ENCODE measurements at regions not wholly inside any gene's neighbourhood (a gene's known extent, or its start where the extent isn't known, plus 50 kb on each side); places are given as distances from the start of the nearest gene placed in this dataset.
A peak's percentile ranks its signal among the peaks of the same experiment; 100 is the strongest.

DNA sequence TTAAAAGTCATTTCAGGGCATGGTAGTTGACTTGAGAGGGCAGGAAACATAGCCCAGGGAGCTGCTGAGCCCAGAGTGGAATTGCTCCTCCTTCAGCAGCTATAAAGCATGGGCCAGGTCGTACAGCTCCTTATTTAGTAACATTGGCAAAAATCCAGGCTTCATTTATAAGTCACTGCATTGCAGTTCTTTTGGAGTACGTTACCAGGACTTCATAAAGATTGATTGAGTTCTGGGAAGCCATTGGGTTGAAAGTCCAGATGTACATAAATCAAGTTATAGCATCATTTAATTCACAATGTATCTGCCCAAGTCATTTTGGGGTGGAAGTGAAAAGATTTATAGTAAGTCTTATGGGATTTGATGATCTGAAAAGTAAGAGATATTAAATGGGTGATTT is 53.0 kb upstream of the ANKEF1 start:
- DNase-seq: peak; percentile 69

DNA sequence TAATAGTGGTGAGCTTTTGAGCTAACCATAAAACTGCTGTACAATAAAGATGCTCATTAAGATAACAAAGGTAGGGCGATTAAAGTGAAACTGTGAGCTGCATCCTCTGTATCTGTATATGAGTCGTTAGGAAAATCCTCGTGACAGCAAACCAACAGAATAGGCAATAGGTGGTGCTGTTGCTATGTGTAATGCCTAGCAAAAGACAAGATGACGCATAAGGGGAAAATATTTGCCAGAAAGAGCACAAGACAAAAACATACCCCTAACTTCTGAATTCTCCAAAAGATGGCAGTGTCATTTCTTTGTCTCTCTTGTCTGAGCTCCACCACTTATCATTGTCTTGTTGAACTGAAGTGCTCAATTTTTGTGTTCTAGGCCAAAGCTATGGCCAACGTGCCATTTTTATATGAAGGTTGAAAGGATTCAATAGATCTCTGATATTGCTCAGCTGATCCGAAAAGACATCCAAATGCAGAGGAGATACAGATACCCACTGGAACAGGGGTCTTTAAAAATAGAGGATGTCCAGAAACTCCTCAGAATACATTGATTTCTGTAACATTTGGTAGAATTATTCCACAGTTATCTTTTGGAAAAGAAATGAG is 56.3 kb upstream of the ANKEF1 start:
- peak; percentile 89 for DNase-seq

DNA sequence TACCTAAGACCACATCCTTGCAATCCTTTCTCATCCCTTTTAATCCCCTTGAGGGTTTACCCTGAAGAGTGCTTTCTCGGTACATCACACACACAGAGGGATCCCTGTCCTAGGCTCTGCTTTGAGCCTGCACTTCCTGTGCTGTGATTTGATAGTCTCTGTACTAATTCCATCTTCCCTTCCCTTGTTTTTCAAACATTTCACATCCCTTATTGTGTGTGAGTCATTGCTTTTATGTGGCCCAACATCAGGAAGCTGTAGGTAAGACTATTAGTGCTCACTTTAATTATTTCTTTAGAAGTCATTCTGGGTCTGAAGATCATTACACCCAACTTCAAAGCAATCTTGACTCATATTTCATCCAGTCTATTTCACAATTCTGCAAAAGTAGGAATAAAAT is 57.2 kb upstream of the ANKEF1 start:
- DNase-seq: no peak

DNA sequence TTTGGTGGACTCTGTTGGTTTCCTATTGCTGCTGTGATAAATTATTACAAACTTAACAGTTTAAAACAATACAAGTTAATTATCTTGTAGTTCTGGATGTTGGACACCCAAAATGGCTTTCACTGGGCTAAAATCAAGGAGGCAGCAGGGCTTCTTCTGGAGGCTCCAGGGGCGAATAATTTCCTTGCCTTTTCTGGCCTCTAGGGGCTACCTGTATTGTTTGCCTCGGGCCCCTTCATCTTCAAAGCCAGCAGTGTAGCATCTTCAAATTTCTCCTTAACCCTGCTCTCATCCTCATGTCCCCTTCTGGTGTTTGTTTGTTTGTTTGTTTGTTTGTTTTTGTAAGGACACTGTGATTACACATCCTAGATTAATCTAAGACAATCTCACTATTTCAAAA is 60.5 kb upstream of the ANKEF1 start:
- DNase-seq: no peak

DNA sequence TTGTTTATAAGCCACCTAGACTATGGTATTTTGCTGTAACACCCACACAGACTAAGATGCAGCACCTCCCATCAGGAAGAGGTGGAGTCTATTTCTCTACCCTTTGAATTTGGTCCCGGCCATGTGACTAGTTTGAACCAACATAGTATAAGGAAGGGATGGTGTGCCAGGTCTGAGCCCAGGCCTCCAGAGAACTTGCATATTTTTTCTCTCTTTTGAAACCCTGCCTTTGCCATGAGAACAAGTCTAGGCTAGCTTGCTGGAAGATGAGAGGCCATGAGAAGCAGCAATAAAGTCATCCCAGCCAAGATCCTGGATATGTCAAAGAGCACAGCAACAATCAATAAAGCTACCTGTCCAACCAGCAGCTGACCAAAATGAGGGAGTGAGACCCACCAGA is 63.0 kb upstream of the ANKEF1 start:
- DNase-seq: no peak

DNA sequence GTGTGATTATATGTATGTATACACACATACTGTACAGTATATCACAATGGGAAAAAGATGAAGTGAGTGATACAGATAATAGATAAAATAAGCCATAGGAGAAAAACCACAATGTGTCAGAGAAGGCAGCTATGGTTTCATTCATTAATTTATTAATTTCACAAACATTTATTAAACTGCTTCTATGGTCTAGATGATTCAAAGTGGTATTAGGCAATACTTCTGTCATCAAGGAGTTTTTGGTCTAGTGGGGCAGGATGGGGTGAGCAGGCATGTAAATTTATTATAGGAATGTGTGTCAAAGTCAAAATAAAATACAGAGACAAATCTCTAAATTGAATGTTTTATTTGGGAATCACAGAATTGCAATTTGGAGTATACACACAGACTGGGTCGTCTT is 65.2 kb upstream of the ANKEF1 start:
- DNase-seq: no peak

DNA sequence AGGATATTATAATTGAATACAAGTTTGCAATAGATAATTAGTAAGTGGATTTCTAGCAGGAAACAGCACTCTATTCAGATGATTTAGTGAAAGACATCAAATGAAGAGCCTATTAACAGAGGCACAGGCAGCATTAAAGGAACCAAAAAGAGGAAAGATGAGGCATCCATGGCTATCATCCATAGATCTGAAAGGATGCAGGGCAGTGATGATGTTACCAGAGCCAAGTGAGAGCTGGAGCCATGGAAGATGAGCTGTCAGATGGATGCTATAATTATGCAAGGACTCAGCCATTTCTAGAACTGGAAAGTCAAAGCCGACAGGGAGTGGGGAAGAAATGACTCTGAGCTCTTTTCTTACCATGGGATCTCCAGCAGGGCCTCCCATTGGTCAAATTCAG is 66.8 kb upstream of the ANKEF1 start:
- DNase-seq: no peak

DNA sequence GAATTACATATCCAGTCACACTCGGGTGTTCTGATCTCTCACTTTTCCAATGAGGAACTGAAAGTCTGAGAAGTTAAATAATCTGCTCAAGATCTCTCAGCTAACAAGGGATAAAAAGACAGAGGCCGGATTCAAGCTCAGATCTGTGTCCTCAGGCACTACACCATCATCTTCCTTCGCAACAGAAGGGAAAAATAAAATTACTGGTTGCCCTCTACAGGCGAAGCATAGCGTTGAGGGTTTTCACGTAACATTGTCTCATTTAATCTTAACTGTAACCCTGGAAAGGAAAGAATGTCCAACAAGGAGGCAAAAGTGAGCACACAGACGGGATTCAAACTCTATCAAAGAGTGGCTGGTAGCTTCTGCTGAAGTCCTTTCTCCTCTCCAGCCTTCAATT is 67.8 kb upstream of the ANKEF1 start:
- no peak for DNase-seq

DNA sequence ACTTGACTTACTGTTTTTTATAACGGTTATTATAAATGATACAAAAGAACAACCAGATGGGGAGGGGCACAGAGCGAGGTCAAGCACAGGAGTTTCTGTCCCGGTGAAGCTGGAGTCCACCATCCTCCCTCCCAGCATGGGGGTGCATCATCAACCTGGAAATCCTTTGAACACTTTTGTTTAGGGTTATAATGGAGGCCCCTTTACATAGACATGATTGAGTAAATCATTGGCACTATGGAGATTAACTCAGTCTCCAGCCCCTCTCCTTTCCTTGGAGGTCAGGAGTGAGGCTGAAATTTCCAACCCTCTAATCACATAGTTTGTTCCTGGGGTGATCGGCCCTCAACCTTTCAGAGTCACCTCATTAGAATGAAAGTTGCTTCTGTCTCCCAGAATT is 71.8 kb upstream of the ANKEF1 start:
- no peak for DNase-seq

DNA sequence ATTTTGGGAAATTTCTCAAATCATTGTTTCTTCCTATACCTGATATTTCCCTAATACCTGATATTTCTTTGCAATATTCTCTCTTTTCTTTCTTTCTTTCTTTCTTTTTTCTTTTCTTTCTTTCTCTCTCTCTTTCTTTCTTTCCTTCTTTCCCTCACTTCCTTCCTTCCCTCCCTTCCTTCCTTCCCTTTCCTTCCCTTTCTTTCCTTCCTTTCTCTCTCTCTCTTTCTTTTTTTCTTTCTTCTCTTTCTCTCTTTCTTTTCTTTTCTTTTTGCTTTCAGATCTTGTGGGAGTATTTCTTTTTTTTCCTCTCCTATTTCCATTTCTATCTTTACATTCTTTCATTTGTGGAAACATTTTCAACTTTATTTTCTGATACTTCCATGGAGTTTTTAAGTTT is 76.1 kb upstream of the ANKEF1 start:
- DNase-seq: no peak

DNA sequence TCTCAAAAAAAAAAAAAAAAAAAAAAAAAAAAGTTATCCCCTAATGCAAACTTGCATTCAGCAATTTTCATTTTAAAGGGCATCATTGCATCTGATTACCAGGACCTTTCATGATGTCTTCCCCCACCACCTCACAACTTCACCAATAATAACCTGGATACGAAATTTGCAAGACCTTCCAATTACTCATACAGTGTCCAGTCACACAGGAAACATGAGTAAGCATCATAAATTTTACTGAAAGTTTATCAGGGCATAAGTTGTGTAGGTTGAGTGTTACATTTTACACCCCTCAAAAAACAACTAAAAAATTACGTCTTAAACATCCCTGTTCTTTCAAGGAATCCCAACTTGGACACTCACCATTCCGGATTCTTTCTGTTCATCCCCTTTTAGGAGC is 79.1 kb upstream of the ANKEF1 start:
- no peak for DNase-seq

DNA sequence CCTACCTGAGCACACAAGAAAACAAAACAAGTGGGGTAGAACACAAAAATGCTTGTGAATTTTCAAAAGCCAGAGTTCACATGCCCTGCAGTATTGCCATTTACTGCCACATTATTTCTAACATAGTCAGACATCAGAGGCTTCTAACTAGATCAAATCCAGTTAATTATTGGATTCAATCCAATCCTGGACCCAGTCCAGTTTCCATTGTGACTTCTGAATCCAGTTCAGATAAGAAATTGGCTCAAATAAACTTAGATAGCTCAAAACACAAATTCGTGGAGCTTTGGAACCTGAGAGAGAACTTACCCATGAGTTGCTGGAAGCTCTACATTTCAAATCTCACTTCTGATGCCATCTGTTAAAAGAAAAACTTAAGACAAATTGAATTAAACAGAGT is 85.2 kb upstream of the ANKEF1 start:
- no peak for DNase-seq

DNA sequence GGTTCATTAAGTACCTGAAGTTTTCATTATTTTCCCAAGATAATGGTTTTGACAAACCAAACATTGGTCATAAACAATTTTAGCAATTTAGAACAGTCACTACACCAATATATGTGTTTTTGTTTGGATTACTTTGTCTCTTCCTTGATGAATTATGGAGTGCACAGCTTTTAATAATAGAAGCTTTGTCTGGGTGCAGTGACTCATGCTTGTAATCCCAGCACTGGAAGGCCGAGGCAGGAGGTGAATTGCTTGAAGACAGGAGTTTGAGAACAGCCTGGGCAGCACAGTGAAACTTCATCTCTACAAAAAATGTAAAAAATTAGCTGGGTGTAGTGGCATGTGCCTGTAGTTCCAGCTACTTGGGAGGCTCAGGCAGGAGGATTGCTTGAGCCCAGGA is 89.4 kb upstream of the ANKEF1 start:
- DNase-seq: peak; percentile 20

DNA sequence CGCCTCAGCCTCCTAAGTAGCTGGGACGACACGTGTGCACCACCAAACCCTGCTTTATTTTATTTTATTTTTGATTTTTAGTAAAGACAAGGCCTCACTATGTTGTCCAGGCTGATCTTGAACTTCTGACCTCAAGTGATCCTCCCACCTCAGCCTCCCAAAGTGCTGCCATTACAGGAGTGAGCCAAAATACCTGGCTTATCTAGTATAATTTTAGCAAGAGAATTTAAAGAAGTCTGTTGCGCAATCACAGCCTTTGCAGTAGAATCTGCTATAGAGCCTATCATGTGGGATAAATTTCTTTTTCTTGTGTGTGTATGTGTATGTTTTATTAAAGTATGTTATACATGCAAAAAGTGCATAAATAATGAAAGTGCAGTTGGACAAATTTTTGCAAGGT is 92.1 kb upstream of the ANKEF1 start:
- DNase-seq: no peak

DNA sequence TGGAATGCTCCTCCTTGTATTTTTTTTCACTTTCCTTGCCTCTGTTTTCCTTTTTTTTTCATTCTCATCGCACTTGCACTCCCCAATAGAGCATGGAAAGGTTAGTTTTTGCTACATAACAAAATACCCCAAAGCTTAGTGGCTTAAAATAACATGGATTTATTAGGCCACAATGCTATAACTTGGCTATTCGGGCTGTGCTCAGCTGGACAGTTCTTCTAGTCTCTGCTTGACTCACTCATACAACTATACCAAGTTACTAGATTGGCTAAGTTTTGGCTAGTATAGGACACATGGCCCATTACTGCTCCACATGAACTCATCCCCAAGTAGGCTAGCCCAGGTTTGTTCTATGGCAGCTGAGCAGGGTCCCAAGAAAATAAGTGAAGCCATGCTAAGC is 94.5 kb upstream of the ANKEF1 start:
- DNase-seq: no peak

DNA sequence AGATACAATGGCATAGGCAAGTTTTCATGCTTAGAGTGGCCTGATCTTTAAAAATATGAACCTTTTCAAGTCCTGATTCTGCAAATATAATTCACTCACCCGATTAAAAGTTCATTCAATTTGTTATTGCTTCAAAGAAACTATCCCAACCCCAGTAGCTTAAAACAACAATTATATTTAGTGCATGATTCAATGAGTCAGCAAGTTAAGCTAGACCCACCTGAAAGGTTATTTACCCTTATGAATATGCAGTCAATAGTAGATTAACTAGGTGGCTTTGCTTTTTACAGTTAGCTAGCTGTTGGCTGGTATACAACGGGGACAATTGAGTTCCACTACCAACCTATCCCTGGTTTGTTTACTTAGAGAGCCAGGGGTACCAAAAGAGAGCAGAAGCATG is 95.6 kb upstream of the ANKEF1 start:
- DNase-seq: no peak

DNA sequence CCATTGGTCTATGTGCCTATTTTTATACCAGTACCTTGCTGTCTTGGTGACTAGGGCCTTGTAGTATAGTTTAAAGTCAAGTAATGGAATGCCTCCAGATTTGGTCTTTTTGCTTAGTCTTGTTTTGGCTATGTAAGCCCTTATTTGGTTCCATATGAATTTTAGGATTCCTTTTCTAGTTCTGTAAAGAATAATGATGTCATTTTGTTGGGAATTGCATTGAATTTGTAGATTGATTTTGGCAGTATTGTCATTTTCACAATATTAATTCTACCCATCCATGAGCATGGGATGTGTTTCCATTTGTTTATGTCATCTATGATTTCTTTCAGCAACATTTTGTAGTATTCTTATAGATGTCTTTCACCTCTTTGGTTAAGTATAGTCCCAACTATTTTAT is 96.4 kb upstream of the PAK5 start:
- no peak for DNase-seq

DNA sequence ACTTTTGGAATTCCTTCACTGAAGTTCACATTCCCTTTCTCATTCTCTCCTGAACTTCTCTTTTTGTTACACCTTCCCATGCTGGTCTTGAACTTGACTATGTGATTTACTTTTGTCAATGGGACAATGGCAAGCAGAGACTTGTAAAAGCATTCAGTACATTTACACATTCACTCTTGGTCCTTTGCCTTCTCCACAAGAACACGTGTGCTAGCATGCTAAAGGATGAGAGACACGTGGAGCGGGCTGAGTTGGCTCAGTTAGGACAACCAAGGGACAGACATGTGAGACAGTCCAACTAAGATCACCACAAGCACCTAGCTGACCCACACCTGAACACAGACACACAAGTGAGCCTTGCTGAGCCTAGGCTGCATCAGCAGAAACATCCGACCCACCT is 91.3 kb upstream of the PAK5 start:
- DNase-seq: no peak

DNA sequence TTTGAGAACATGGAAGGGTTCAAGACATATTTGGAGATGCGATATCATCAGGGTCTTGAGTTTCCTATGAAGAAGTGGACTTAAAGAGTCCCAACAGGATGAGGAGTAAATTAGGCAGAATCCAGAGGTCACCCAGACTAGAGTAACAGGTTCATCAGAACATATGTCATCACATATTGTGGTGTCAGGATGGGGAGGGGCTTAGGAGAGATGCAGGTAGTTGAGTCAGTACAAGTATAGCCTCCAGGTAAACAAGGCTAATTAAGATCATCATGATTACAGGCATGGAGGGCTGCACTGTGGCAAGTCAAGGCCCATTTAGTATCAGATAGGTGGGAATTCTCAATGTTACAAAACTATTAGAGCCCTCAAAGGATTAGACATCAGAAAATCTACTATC is 90.1 kb upstream of the PAK5 start:
- no peak for DNase-seq

DNA sequence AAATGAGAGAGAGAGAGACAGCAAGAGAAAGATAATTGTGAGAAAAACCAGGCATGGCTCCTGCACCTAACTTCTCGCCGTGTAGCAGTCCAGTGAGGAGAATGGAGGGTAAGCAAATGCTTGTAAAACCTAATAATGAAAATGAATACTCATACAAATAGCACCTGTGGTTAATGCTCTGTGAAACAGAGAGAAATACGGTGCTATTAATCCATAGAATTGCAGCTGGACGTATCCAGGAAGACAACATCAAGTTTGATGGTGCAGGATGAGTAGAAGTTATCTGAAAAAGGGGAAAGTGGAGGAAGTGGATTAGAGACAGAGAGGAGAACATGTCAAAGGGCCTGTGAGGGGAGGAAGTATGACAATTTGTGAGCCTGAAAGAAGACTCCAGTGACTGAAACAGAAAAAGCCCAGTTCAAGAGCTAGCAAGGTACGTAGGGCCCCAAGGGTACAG is 89.4 kb upstream of the PAK5 start:
- DNase-seq: no peak

DNA sequence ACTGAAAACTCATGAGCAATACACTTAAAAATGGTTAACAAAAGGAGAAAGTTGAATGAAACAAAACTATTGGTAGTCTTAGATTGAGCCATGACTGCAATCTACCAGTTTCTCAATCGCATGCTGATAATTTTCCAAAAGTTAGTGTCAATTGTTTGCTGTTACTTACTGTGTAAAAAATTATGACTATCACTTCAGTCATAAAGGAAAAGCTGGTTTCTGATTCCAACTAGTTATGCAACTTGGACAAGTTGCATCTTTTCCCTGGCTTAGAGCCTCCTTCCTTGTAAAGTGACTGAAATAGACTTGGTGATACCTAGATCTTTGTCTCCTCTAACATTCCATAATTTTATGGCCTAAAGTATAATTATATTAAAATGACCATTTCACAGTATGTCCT is 88.3 kb upstream of the PAK5 start:
- DNase-seq: no peak

DNA sequence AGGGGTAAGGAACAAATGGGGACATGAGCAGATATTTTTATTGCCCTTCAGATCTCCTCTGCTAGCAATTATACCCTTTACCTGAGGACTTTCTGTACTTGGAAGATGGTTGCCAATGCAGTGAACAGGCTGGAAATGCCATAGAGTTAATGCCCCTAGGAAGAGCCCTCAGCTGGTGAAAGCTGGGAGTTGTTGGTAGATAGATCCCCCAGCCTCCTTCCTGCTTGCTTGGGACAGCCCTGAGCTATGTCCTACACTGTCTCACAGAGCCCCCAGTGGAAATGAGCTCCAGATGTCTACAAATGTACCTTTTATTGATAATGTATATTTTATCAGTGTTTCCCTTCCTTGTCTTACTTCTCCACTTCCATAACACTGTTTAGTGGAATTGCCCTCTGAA is 87.6 kb upstream of the PAK5 start:
- DNase-seq: no peak

DNA sequence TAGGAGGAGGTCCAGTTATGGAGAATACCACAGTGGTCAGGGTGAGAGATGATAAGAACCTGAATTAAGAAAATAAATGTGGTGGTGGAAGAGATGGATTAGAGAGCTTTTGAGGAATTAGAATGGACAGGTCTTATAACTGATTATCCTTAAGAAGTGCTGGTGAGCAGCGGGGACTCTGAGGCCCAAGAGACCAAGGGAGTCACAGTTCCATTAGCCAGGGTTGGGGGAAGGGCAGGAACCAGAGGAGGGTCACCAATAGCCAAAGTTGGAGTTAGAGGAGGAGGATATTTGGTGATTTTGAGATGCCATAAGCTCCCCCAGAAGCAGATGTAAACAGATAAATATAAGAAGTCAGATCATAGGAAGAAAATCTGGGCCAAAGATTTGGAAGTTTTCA is 87.1 kb upstream of the PAK5 start:
- DNase-seq: no peak

DNA sequence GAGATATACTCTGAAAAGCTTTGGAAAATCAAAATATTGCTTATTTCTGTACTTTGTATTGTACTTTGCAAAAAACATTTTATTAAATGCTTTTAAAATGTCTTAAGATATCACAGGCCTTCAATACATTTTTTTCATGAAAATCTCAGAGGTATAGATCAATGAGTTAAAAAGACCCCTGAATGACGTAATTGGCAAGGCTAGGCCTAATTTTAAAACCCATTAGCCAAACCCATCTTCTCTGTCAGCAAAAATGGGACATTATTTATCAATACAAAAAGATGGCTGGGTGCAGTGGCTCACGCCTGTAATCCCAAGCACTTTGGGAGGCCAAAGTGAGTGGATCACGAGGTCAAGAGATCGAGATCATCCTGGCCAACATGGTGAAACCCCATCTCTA is 84.8 kb upstream of the PAK5 start:
- DNase-seq: no peak

DNA sequence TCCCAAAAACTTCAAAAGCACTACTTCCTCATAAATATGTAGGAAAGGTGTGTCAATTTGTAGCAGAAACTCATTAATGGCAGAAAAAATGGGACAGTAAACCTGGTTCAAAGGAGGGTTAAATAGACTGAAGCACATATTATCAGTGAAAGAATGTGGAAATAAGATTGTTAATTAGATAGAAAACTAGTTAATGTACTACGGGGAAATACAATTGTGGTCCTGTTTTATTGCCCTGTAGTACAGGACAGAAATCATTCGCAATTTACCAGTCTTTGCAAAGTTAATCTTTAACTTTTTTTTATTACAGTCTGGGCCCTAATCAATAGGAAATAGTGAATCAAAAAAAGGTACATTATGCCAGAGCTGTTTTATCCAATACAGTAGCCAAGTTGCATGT is 82.0 kb upstream of the PAK5 start:
- DNase-seq: no peak

Data from fibroblast of skin of abdomen (primary cell).